ENCODE measurements at regions not wholly inside any gene's neighbourhood (a gene's known extent, or its start where the extent isn't known, plus 50 kb on each side); places are given as distances from the start of the nearest gene placed in this dataset.

DNA sequence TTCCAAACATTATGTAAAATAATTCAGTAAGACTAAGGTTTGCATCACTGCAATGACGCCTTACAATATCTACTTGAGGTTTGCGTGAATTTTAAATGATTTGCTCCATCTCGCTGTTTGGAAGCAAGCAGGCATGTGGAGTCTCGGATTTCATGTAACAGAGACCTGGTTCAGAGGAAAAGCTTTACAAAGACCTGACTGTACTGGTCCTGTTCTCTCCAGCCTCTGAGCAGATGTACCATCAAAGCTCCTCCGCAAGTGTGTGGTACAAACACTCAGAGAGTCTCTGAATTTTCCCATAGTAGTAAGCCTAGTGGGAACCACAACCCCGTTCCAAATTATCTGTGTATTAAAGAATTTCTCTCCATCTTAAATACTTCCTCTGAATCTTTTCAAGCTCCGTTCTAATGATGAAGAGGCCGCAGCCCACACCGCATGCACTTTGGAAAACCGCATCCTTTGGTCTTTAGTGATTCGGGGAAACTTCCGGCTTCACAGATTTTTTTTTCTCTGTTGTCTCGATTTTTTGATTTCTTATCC is 728.1 kb upstream of the SOX11 start:
- Histone ChIP-seq H3K4me1 (no peaks in the 10 kb centered on the region), H3K9me3 (no peaks in the 10 kb centered on the region), H3K36me3 (no peaks in the 10 kb centered on the region), H3K4me3 (no peak overlapping the region), H3K27me3 (no peaks in the 10 kb centered on the region), H3K27ac (no peak overlapping the region)
- DNase-seq (ENCODE audit: low spot score in 2 of 2): no peak
- intact Hi-C loops (cut with DNase I; ENCODE audit: low total_unique reads): no loop called here
- TF ChIP-seq POLR2AphosphoS5 (IDR thresholded peaks at IDR 0.05): no peak
- TF ChIP-seq, protein P1, sequence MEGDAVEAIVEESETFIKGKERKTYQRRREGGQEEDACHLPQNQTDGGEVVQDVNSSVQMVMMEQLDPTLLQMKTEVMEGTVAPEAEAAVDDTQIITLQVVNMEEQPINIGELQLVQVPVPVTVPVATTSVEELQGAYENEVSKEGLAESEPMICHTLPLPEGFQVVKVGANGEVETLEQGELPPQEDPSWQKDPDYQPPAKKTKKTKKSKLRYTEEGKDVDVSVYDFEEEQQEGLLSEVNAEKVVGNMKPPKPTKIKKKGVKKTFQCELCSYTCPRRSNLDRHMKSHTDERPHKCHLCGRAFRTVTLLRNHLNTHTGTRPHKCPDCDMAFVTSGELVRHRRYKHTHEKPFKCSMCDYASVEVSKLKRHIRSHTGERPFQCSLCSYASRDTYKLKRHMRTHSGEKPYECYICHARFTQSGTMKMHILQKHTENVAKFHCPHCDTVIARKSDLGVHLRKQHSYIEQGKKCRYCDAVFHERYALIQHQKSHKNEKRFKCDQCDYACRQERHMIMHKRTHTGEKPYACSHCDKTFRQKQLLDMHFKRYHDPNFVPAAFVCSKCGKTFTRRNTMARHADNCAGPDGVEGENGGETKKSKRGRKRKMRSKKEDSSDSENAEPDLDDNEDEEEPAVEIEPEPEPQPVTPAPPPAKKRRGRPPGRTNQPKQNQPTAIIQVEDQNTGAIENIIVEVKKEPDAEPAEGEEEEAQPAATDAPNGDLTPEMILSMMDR (IDR thresholded peaks at IDR 0.05): no peak
- no peak for TF ChIP-seq POLR2A (IDR thresholded peaks at IDR 0.05)

- TF ChIP-seq POLR2AphosphoS5 (IDR thresholded peaks at IDR 0.05): no peak
- no peak for TF ChIP-seq POLR2A (IDR thresholded peaks at IDR 0.05)
- TF ChIP-seq, protein P1 (IDR thresholded peaks at IDR 0.05): no peak
- H3K4me3 ChIP-seq: no peak overlapping the region
- intact Hi-C loops (cut with DNase I; ENCODE audit: low total_unique reads): no loop called here
- H3K27me3 ChIP-seq: no peaks in the 10 kb centered on the region
- H3K36me3 ChIP-seq: no peaks in the 10 kb centered on the region
- no peaks in the 10 kb centered on the region for H3K9me3 ChIP-seq
- H3K27ac ChIP-seq: no peak overlapping the region
- DNase-seq (ENCODE audit: low spot score in 2 of 2): no peak
- H3K4me1 ChIP-seq: no peaks in the 10 kb centered on the region
Observed at GRCh38 chr2:4964579-4964978, 727.6 kb upstream of the SOX11 start.

DNA sequence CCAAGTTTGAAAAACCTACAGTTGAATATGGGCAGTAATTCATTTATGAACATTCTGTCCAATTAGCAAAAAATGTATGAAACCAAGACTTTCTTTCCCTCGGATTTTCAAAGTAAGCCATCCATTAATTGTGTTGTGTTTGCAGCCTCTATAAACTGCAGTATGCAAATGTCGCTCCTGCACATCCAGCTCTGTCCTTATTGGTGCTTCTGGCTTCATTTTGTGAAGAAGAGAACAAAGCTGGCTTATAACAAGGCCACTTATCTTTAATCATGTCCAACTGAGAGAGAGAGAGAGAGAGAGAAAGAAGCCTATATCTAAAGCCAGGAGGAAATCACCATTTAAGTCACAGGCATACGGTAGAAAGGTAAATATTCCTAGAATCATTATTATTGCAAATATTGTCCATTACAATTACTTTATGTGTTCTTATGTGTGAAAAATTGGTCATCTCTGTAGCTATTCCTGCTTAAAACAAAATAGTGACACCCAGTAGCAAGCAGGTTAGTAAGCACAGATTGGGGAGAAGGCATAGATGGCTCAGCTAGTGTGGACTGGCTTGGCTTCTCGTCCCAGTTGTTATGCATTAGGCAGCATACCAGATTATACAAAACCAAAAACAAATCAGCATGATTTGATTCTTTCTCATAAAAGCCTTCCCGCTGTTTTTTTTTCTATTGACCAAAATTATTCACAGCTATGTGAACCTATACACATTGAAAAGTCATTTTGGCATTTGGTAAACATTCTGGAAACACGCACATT is 726.4 kb upstream of the SOX11 start:
- Histone ChIP-seq H3K4me3 (no peak overlapping the region), H3K4me1 (no peaks in the 10 kb centered on the region), H3K27me3 (no peaks in the 10 kb centered on the region), H3K36me3 (no peaks in the 10 kb centered on the region), H3K9me3 (no peaks in the 10 kb centered on the region), H3K27ac (no peak overlapping the region)
- TF ChIP-seq, protein P1 (IDR thresholded peaks at IDR 0.05): no peak
- TF ChIP-seq POLR2AphosphoS5 (IDR thresholded peaks at IDR 0.05) (no peak), POLR2A (IDR thresholded peaks at IDR 0.05) (no peak)
- intact Hi-C loops (cut with DNase I; ENCODE audit: low total_unique reads): loop anchor here (1.0 kb wide), 1 partner anchor 9 kb away; no protein-coding TSS in a partner anchor
- no peak for DNase-seq (ENCODE audit: low spot score in 2 of 2)

DNA sequence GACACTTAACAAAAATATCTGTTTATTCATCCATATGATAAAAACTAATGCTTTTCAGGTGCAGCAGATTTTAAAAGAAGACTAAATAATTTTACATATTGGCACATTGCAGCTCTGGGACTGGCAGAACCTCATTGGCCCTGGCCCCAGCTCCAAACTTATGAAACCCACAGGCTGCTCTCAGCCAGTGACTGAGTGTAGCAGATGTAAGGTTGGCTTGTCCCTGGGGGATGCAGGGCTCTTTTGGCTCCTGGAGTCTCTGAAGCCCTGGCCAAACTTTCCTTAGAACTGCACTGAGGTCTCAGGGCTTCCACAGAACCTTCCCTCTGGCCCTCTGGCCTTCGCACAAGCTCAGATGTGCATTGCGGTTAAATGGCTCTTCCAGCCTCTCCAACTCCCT is 725.0 kb upstream of the SOX11 start:
- intact Hi-C loops (cut with DNase I; ENCODE audit: low total_unique reads): no loop called here
- no peak overlapping the region for H3K4me3 ChIP-seq
- no peaks in the 10 kb centered on the region for H3K4me1 ChIP-seq
- H3K36me3 ChIP-seq: no peaks in the 10 kb centered on the region
- H3K9me3 ChIP-seq: no peaks in the 10 kb centered on the region
- no peak overlapping the region for H3K27ac ChIP-seq
- no peaks in the 10 kb centered on the region for H3K27me3 ChIP-seq
- TF ChIP-seq, protein P1 (IDR thresholded peaks at IDR 0.05): no peak
- TF ChIP-seq POLR2AphosphoS5 (IDR thresholded peaks at IDR 0.05) (no peak), POLR2A (IDR thresholded peaks at IDR 0.05) (no peak)
- DNase-seq (ENCODE audit: low spot score in 2 of 2): no peak

DNA sequence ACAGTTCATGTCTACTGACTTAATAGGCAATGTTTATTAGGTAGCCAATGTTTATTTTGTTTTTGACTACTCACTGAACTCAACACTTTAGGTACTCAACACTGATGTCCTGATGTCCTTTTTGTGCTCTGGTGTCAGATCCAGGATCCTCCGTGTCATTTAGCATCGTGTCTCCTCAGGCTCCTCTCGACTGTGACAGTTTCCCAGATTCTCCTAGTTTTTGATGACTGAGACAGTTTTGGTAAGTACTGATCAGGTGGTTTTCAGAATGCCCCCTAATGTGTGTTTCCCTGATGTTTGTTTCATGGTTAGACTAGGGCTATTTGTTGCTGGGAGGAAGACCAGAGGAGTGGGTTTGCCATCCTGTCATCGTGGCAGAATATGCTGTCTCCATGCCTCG is 719.7 kb upstream of the SOX11 start:
- no peak overlapping the region for H3K4me3 ChIP-seq
- TF ChIP-seq, protein P1 (IDR thresholded peaks at IDR 0.05): no peak
- no peak for TF ChIP-seq POLR2A (IDR thresholded peaks at IDR 0.05)
- TF ChIP-seq POLR2AphosphoS5 (IDR thresholded peaks at IDR 0.05): no peak
- H3K4me1 ChIP-seq: no peaks in the 10 kb centered on the region
- no peak for DNase-seq (ENCODE audit: low spot score in 2 of 2)
- no peaks in the 10 kb centered on the region for H3K36me3 ChIP-seq
- H3K27ac ChIP-seq: no peak overlapping the region
- H3K27me3 ChIP-seq: no peaks in the 10 kb centered on the region
- intact Hi-C loops (cut with DNase I; ENCODE audit: low total_unique reads): no loop called here
- H3K9me3 ChIP-seq: no peaks in the 10 kb centered on the region

All from breast epithelium (tissue), 4 donors.